ENCODE measurements at regions not wholly inside any gene's neighbourhood (a gene's known extent, or its start where the extent isn't known, plus 50 kb on each side); places are given as distances from the start of the nearest gene placed in this dataset.
"Not testable (repeated sequence)": the region's sequence is repeated elsewhere in the genome, so short reads cannot be mapped to it uniquely, and the experiment has no call there.

DNA sequence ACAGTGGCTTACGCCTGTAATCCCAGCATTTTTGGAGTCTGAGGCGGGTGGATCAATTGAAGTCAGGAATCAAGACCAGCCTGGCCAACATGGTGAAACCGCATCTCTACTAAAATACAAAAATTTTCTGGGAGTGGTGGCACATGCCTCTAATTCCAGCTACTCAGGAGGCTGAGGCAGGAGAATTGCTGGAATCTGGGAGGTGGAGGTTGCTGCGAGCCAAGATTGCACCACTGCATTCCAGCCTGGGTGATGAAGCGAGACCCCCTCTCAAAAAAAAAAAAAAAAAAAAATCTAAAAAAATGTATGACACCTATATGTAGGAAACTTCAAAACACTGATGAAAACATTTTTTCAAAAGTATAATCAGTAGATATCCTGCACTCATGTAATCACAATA, 242.7 kb upstream of the CHORDC1 start:
- Mint-ChIP-seq H3K4me3 (no peak overlapping the region), H3K27me3 (no peaks in the 10 kb centered on the region), H3K4me1 (no peaks in the 10 kb centered on the region), H3K27ac (no peak overlapping the region), H3K9me3 (ENCODE audit: insufficient read depth) (no peaks in the 10 kb centered on the region)
- Histone ChIP-seq H3K36me3 (replicated peaks in 1 of 2; ENCODE audit: control extremely low read depth in 1 of 2, control insufficient read depth in 1 of 2, extremely low read depth in 1 of 2, insufficient read depth in 2 of 2, low read length in 1 of 2) (no peaks in the 10 kb centered on the region), H3K79me2 (ENCODE audit: control insufficient read depth, insufficient read depth, low read length) (no peaks in the 10 kb centered on the region), H2AFZ (ENCODE audit: insufficient read depth, low read depth, low read length, poor library complexity, severe bottlenecking) (no peak overlapping the region), H3K27me3 (replicated peaks in 1 of 4; ENCODE audit: control extremely low read depth in 1 of 4, control insufficient read depth in 3 of 4, insufficient read depth in 4 of 4, low read length in 3 of 4) (no peaks in the 10 kb centered on the region), H3K4me3 (ENCODE audit: control extremely low read depth in 1 of 5, extremely low read depth in 1 of 5, insufficient read depth in 1 of 5, low read depth in 2 of 5, low read length in 4 of 5) (no peak overlapping the region), H4K20me1 (ENCODE audit: control insufficient read depth, insufficient read depth, low read length, poor library complexity, severe bottlenecking) (no peaks in the 10 kb centered on the region), H3K4me1 (ENCODE audit: control insufficient read depth in 2 of 2, insufficient read depth in 2 of 2, low read length in 2 of 2) (no peaks in the 10 kb centered on the region), H3K4me2 (replicated peaks; ENCODE audit: low read depth, low read length, poor library complexity, severe bottlenecking) (no peak overlapping the region), H3K9me3 (ENCODE audit: control extremely low read depth in 1 of 3, control insufficient read depth in 2 of 3, insufficient read depth in 1 of 3, low read length in 2 of 3) (no peaks in the 10 kb centered on the region), H3K9ac (ENCODE audit: low read length) (no peak overlapping the region), H3K27ac (ENCODE audit: low read length in 2 of 2) (no peak overlapping the region)
- intact Hi-C loops (cut with micrococcal nuclease), result no loop called here
- ATAC-seq (ENCODE audit: low read depth) (no peak), DNase-seq (no peak)
- POLR2A ChIA-PET, result no interaction called here
- CTCF ChIA-PET, result no interaction called here
- TF ChIP-seq, protein P1, sequence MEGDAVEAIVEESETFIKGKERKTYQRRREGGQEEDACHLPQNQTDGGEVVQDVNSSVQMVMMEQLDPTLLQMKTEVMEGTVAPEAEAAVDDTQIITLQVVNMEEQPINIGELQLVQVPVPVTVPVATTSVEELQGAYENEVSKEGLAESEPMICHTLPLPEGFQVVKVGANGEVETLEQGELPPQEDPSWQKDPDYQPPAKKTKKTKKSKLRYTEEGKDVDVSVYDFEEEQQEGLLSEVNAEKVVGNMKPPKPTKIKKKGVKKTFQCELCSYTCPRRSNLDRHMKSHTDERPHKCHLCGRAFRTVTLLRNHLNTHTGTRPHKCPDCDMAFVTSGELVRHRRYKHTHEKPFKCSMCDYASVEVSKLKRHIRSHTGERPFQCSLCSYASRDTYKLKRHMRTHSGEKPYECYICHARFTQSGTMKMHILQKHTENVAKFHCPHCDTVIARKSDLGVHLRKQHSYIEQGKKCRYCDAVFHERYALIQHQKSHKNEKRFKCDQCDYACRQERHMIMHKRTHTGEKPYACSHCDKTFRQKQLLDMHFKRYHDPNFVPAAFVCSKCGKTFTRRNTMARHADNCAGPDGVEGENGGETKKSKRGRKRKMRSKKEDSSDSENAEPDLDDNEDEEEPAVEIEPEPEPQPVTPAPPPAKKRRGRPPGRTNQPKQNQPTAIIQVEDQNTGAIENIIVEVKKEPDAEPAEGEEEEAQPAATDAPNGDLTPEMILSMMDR (IDR thresholded peaks at IDR 0.05), result no peak
- no peak for TF ChIP-seq EZH2 (IDR thresholded peaks at IDR 0.05; ENCODE audit: borderline replicate concordance, insufficient read depth, low read depth, low read length, poor library complexity, severe bottlenecking)
- WGBS (ENCODE audit: insufficient coverage), result 100% methylated on average over 2 of the region's 5 CpGs

DNA sequence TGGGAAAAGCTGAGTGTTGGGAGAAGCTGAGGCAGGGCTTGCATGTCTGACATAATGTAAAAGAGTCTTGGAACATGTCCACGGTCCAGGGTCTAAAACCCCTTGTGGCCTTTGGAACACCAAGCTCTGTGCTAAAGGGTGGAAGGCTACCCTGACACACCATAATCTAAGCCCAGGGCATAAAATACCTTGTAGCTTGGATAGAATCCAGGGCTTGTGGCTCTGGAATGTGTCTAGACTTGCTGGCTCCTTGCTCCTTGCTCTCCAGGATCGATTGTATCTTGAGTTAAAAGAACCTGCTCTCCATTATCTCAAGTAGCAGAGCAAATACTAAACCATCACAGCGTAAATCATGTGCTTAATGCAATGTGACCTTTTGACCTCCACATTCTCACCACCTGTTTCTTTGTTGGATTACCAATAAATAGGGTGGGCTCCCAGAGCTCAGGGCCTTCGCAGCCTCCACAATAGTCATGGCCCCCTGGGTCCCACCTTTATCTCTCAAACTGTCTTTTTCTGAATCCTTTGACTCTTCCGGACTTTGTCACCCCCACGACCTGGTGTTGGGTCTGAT, 232.6 kb upstream of the CHORDC1 start:
- H4K20me1 ChIP-seq (ENCODE audit: control insufficient read depth, insufficient read depth, low read length, poor library complexity, severe bottlenecking); POLR2A ChIA-PET; H3K4me3 ChIP-seq (ENCODE audit: control extremely low read depth in 1 of 5, extremely low read depth in 1 of 5, insufficient read depth in 1 of 5, low read depth in 2 of 5, low read length in 4 of 5); H2AFZ ChIP-seq (ENCODE audit: insufficient read depth, low read depth, low read length, poor library complexity, severe bottlenecking); CTCF ChIA-PET; intact Hi-C loops (cut with micrococcal nuclease); H3K4me1 ChIP-seq (ENCODE audit: control insufficient read depth in 2 of 2, insufficient read depth in 2 of 2, low read length in 2 of 2); H3K27ac Mint-ChIP-seq; H3K9me3 ChIP-seq (ENCODE audit: control extremely low read depth in 1 of 3, control insufficient read depth in 2 of 3, insufficient read depth in 1 of 3, low read length in 2 of 3); H3K27ac ChIP-seq (ENCODE audit: low read length in 2 of 2); H3K9ac ChIP-seq (ENCODE audit: low read length); H3K36me3 ChIP-seq (replicated peaks in 1 of 2; ENCODE audit: control extremely low read depth in 1 of 2, control insufficient read depth in 1 of 2, extremely low read depth in 1 of 2, insufficient read depth in 2 of 2, low read length in 1 of 2); H3K4me1 Mint-ChIP-seq; H3K27me3 Mint-ChIP-seq; H3K4me2 ChIP-seq (replicated peaks; ENCODE audit: low read depth, low read length, poor library complexity, severe bottlenecking); ATAC-seq (ENCODE audit: low read depth); H3K9me3 Mint-ChIP-seq (ENCODE audit: insufficient read depth); H3K79me2 ChIP-seq (ENCODE audit: control insufficient read depth, insufficient read depth, low read length); DNase-seq; H3K4me3 Mint-ChIP-seq; H3K27me3 ChIP-seq (replicated peaks in 1 of 4; ENCODE audit: control extremely low read depth in 1 of 4, control insufficient read depth in 3 of 4, insufficient read depth in 4 of 4, low read length in 3 of 4): not testable (repeated sequence)
- WGBS (ENCODE audit: insufficient coverage), result 67% methylated on average over 5 of the region's 6 CpGs
